A673 (cell line): ENCODE measurements at regions not wholly inside any gene's neighbourhood (a gene's known extent, or its start where the extent isn't known, plus 50 kb on each side); places are given as distances from the start of the nearest gene placed in this dataset.

Experiments
- BruUV-seq: library from RNA; stranded (reverse); fragments of 400-500 nt; replicated peaks from 2 replicates; lab custom pipeline; 2021; lab: Mats Ljungman, UMichigan
- CTCF ChIA-PET: fragments of 300-600 bp; sonication (Branson Sonifier 250); formaldehyde crosslinking; loops from one replicate; lab custom pipeline; 2022; ENCODE audit warnings: antibody characterized with exemption; lab: Charles Lee
- POLR2A ChIA-PET: fragments of 300-600 bp; sonication (Branson Sonifier 250); formaldehyde crosslinking; loops from one replicate; lab custom pipeline; 2022; ENCODE audit warnings: antibody characterized with exemption; ENCODE audit not compliant: low non-redundant PET; lab: Charles Lee
- DNase-seq: peaks from one replicate; pipeline ENCODE4 v3.0.0-alpha.2; 2015; ENCODE audit warnings: low spot score
- H3K27ac ChIP-seq: fragments of 200-600 bp; sonication (generic); 2 replicates; pipeline ENCODE4 v1.5.1; 2016; ENCODE audit warnings: mixed run types, low read depth, mild to moderate bottlenecking, mixed read lengths, antibody characterized with exemption, low read length; ENCODE audit not compliant: poor library complexity, severe bottlenecking
- H3K27me3 ChIP-seq: fragments of 200-600 bp; sonication (generic); replicated peaks from 2 replicates; pipeline ENCODE4 v1.6.1; 2017; ENCODE audit warnings: mixed run types, low read depth, mild to moderate bottlenecking, mixed read lengths, antibody characterized with exemption, low read length; ENCODE audit not compliant: insufficient read depth, poor library complexity
- H3K36me3 ChIP-seq: fragments of 200-600 bp; sonication (generic); 2 replicates; pipeline ENCODE4 v1.6.1; 2016; ENCODE audit warnings: mixed run types, mild to moderate bottlenecking, mixed read lengths, antibody characterized with exemption, low read length; ENCODE audit not compliant: insufficient read depth, poor library complexity, severe bottlenecking
- H3K4me1 ChIP-seq: fragments of 200-600 bp; sonication (generic); 2 replicates; pipeline ENCODE4 v1.6.1; 2017; ENCODE audit warnings: mixed run types, mild to moderate bottlenecking, mixed read lengths, antibody characterized with exemption, low read length; ENCODE audit not compliant: insufficient read depth, poor library complexity, severe bottlenecking
- H3K4me3 ChIP-seq: fragments of 200-600 bp; sonication (generic); 2 replicates; pipeline ENCODE4 v1.5.1; 2016; ENCODE audit warnings: low read depth, mixed run types, mild to moderate bottlenecking, mixed read lengths, low read length; ENCODE audit not compliant: poor library complexity, severe bottlenecking
- H3K9me3 ChIP-seq: fragments of 200-600 bp; sonication (generic); 2 replicates; pipeline ENCODE4 v1.6.1; 2016; ENCODE audit warnings: mixed run types, low read depth, mild to moderate bottlenecking, mixed read lengths, antibody characterized with exemption, low read length; ENCODE audit not compliant: poor library complexity, severe bottlenecking
- EZH2 ChIP-seq: fragments of 200-600 bp; sonication (generic); IDR thresholded peaks from 2 replicates; pipeline ENCODE4 v1.6.1; 2017; ENCODE audit warnings: borderline replicate concordance, low read depth, mild to moderate bottlenecking, mixed read lengths, antibody characterized with exemption, low read length; ENCODE audit not compliant: poor library complexity, severe bottlenecking
- intact Hi-C: fragments of 100-400 bp; cut with micrococcal nuclease; formaldehyde crosslinking; loops from one replicate; pipeline ENCODE4 v1.10.0; 2022; ENCODE audit not compliant: unreplicated experiment
- TF ChIP-seq, protein P1 (sequence below): fragments of 300-800, 200-600 bp; sonication (generic); conservative IDR thresholded peaks from 2 replicates; pipeline ENCODE4 v1.5.1; 2017; ENCODE audit warnings: low read depth, mild to moderate bottlenecking, antibody characterized with exemption, low read length, moderate library complexity, mixed read lengths

- ChIA-PET CTCF (interaction anchor here (0.7 kb wide), 1 partner anchor 356 kb away, joined by 3 read pairs; no protein-coding TSS in a partner anchor), POLR2A (no interaction called here)
- intact Hi-C loops, result no loop called here
- Histone ChIP-seq H3K9me3 (no peaks in the 10 kb centered on the region), H3K27ac (no peak overlapping the region), H3K4me3 (no peak overlapping the region), H3K4me1 (no peaks in the 10 kb centered on the region), H3K27me3 (peaks cover 5% of the 10 kb centered on the region), H3K36me3 (no peaks in the 10 kb centered on the region)
- BruUV-seq, result no TSS peak
- TF ChIP-seq, protein P1, sequence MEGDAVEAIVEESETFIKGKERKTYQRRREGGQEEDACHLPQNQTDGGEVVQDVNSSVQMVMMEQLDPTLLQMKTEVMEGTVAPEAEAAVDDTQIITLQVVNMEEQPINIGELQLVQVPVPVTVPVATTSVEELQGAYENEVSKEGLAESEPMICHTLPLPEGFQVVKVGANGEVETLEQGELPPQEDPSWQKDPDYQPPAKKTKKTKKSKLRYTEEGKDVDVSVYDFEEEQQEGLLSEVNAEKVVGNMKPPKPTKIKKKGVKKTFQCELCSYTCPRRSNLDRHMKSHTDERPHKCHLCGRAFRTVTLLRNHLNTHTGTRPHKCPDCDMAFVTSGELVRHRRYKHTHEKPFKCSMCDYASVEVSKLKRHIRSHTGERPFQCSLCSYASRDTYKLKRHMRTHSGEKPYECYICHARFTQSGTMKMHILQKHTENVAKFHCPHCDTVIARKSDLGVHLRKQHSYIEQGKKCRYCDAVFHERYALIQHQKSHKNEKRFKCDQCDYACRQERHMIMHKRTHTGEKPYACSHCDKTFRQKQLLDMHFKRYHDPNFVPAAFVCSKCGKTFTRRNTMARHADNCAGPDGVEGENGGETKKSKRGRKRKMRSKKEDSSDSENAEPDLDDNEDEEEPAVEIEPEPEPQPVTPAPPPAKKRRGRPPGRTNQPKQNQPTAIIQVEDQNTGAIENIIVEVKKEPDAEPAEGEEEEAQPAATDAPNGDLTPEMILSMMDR, result no peak
- TF ChIP-seq EZH2, result no peak
- DNase-seq, result no peak
Measured at GRCh38 chr10:128623776-128624175, 497.6 kb upstream of the MKI67 start.

GRCh38 chr10:128624656-128625530, 498.7 kb upstream of the MKI67 start:
- Histone ChIP-seq H3K27ac (no peak overlapping the region), H3K36me3 (no peaks in the 10 kb centered on the region), H3K9me3 (no peaks in the 10 kb centered on the region), H3K4me3 (no peak overlapping the region), H3K27me3 (no peaks in the 10 kb centered on the region), H3K4me1 (no peaks in the 10 kb centered on the region)
- TF ChIP-seq EZH2, result no peak
- TF ChIP-seq, protein P1, result no peak
- POLR2A ChIA-PET, result no interaction called here
- no peak for DNase-seq
- intact Hi-C loops, result no loop called here
- BruUV-seq, result no TSS peak
- CTCF ChIA-PET, result interaction anchor here (0.7 kb wide), 1 partner anchor 357 kb away, joined by 3 read pairs; no protein-coding TSS in a partner anchor

- Histone ChIP-seq H3K4me1 (no peaks in the 10 kb centered on the region), H3K4me3 (no peak overlapping the region), H3K27me3 (no peaks in the 10 kb centered on the region), H3K27ac (no peak overlapping the region), H3K9me3 (no peaks in the 10 kb centered on the region), H3K36me3 (no peaks in the 10 kb centered on the region)
- intact Hi-C loops, result no loop called here
- ChIA-PET POLR2A (no interaction called here), CTCF (no interaction called here)
- no peak for DNase-seq
- no peak for TF ChIP-seq EZH2
- TF ChIP-seq, protein P1, result no peak
- BruUV-seq, result no TSS peak
Measured at GRCh38 chr10:128625926-128626325, 499.7 kb upstream of the MKI67 start.
